ENCODE measurements at regions not wholly inside any gene's neighbourhood (a gene's known extent, or its start where the extent isn't known, plus 50 kb on each side); places are given as distances from the start of the nearest gene placed in this dataset.

GRCh38 chr18:44258086-44258485 lies 422.6 kb upstream of the SETBP1 start:
- DNase-seq: no peak

DNA sequence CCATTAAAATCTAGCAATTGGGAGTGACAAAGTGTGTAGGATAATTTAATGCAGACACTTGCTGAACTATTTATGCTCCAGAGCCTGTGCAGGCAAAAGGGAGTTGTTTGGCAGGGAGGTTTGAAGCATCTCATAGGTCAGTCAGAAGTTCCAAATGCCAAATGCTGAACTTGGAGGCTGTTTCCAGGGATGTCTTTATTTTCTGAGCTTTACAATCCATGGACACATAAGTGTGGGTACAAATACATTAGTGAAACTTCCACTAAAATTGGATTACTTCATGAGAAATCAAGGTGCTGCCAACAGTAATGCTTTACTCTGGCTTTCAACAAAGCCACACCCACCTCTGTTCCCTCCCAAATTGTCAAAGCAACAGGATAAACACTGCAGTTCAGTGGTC lies 422.1 kb upstream of the SETBP1 start:
- DNase-seq: no peak

DNA sequence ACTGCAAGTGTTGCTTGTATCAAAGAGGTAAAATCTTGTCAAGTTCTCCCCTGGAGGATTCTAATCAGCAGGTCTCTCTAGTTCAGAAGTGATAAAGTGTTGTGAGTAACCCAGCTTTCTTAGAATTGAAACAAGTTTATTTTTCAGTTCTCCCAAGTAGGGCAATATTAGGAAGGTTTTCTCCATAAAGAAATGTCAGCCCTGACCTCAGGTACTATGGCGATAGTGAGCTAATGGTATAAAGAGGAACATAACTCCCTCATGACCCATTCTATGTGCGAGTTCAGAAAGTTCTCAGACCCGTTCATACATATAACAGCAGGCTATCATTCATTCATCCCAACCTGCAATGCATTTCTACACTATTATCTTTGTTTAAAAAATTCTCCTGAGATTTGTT lies 421.1 kb upstream of the SETBP1 start:
- DNase-seq: no peak

DNA sequence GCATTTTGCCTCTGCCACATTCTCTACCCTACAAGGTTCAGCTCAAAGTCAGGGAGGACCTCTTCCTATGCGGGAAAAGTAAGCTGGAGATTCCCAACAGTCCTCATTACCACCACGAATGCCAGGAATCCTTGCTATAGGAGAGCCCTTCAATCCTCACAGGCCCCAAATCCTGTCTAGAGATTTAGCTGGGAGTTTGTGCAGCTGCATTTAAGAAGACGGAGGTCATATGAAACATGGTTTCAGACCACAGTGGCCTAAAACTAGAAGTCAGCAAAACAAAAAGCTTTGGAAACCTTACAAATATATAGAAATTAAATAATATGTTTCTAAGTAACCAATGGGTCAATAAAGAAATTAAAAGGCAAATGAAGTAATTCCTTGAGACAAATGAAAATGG lies 415.3 kb upstream of the SETBP1 start:
- DNase-seq: no peak

DNA sequence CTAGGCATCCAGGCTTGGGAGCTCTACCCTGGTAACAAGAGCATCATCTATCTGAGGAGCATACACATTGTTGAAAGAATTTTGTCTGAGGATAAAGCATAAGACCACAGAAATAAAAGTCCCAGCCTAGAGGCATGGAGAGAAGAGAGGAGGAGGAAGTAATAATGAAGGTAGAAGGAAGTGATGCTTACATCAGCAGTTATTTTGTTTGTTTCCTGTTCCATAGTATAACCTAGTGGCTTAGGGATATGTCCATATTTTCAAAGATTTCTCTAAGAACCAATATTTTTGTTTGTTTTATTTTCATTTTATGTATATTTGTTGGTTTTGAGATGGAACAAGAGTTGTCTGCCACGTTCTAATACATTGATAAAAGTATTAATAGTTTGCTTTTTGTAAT lies 407.4 kb upstream of the SETBP1 start:
- DNase-seq: no peak

DNA sequence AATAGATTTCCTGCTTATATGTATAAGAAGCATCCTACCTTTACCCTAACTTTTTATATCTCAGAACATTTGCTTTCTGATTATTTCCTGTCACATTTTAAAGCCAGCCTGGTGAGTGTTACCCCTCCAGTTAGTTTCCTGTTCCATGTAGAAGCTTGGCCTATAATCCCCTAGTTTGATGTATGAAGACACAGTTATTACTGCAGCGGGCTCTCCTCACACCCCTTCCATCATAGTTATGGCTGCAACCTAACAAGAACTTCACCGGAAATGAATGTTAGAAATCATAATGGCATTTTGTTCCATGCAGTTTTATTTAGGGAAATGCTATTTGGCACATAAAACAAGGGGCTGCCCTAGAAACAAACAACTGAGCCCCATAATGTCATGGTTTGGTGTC lies 400.2 kb upstream of the SETBP1 start:
- no peak for DNase-seq

GRCh38 chr18:44286049-44286448 lies 394.6 kb upstream of the SETBP1 start:
- DNase-seq: no peak

DNA sequence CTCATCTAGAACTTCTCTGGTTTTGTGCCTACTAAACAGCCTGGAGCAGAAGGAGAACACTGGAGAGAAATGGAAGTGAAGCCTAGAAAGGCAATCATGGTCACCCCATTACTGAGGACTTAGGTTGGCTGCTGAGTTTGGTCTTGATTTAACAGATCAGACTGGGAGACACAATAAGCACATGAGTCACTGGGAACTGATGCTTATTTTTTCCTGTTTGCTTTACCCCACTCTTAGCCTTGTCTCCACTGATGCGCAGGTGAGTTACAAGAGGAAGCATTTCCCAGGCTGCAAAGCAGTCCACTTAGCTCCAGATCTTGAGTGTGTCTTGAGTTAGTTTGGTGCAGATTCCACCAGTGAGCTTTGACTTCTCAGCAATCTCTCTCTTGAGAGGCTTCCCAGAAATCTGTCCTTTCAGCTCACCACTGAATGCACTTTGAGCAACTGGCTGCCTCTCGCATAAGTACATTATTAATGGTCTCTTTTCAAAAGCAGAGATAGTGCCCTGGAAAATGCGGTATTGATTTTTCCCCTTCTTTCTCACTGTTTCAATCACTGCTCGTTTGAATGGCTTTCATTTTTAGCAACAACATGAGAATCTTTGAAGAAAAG lies 390.2 kb upstream of the SETBP1 start:
- DNase-seq: peak; percentile 69

DNA sequence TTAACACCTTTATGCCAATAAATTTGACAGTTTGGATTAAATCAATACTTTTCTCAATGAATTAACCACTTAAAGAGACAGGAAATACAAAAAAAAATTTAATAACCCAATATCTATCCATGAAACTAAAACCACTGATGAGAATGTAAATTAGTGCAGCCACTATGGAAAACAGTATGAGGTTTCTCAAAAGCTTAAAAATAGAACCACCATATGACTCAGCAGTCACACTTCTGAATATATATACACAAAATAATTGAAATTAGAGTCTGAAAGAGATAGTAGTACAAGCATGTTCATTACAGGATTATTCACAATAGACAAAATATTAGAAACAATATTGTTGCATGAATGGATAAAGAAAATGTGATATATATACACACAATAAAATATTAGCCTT lies 382.1 kb upstream of the SETBP1 start:
- DNase-seq: no peak

- DNase-seq: no peak
Measured at GRCh38 chr18:44309185-44309584, 371.5 kb upstream of the SETBP1 start.

DNA sequence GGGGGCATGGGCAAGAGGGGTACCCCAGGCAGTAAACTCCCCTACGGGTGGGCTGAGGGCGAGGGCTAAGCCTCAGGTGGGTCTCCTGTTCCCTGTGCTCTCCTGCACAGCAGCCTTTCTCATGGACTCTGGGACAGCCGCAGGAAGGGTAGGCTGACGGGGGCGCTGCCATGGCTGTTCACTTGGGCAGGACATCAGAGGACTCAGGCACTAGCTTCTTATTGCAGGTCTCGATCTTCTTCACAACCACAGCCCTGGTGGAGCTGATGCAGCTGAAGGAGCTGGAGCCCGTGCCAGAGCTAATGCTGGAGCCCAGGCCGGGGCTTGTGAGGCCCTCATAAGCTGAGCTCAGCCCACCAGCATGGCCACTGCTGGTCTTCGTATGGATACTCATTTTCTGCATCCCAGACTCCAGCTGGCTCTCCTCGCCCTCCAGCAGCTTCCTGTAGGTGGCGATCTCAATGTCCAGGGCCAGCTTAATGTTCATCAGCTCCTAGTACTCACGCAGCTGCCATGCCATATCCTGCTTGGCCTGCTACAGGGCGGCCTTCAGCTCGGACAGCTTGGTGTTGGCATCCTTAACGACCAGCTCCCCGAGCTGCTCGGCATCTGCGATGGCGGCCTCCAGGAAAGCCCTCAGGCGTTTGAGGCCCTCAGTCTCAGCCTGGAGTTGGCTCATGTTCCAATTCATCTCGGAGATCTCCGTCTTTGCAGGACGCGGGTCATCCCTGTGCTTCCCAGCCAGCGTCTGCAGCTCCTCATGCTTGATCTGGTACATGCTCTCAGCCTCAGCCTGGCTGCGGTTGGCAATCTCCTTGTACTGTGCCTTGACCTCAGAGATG lies 359.8 kb upstream of the SETBP1 start:
- peak; percentile 23 for DNase-seq

DNA sequence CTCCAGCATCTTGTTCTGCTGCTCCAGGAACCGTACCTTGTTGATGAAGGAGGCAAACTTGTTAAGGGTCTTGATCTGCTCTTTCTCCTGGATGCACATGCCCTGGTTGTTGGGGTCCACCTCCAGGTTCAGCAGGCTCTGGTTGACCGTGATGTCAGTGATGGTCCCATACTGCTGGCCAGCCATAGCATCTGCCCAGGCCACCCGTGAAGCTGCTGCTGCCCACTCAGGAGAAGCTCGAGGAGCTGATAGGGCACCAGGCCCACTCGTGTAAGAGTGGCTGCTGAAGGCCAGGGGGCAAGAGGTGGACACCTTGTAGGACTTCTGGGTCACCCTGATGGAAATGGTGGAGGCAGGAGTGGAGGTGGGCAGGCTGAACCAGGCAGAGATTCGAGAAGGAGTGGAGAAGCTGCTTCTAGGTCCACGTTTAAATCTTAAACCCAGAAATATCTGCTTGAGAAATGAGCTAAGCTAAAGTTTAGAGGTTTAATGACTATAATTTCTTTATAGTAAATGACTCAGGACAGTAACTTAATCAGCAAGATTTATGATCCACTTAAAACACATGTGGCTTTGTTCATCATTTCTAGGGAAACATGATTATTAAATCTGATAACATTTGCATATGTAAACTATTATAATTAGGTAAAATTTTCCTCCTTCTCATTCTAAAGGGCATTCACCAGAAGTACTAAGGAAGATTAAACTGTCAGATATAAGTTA lies 358.7 kb upstream of the SETBP1 start:
- DNase-seq: no peak

DNA sequence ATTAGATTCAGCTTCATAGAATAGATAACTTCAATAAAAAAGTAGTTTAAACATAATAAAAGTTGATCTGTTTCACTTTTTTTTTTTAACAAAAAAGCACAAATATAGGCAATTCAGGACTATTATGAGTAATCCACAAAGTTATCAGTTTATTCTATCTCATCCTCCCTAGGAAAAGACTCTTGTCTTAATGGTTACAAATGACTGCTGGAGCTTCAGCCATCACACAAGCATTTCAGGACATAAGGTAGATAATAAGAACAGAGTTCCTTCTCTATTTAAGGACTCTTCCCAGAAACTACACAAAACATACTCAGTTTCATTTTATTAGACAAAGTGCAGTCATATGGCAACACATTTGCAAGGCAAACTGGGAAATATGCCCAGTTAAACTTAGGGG lies 357.6 kb upstream of the SETBP1 start:
- DNase-seq: no peak

DNA sequence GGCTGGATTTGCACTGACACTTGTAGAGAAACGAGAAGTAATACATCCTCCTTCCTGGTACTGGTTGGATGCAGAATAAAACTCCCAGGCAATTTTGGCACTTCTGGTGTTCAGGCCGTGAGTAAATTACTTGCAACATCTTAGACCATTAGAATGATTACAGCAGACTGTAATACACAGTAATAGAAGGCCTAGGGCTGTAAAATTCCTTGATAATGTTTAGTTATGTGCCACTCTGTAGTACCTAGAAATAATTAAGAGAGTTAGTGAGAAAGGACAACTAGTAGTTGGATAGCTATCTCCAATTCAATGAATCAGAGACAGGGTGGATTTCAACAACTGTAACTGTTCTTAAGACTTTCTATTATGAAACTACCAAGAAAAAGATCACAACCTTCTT lies 356.3 kb upstream of the SETBP1 start:
- no peak for DNase-seq

DNA sequence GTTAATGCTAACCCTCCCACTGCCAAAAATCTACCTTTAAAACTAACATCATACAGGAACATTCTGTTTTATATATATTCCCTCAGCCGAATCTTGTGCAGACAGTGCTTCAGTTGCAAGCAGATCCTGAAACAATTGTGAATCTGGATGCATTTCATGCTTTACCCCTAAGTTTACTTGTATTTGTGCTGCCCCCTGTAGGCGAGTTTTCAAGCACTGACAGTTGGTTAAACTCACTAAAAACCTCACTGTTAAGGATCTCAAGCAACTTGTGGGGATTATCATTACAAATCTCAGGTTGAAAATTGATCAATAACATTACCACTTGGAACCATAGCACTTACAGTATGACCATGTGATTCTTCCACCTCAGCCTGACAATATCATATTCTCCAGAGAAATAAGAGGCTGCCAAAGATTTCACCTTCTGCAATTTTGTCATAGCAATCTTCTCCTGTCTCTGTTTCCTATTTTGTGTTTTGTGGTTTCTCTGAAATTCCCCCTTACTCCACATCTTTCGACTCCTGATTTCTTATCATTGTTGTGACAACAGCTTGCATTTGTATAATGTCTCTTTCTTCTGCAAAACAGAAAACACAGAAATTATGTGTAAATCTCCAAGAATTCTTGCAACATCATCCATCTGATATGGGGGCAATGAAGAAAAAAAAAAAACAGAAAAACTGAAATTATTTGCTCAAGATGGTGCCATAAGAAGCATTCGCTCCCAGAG lies 354.6 kb upstream of the SETBP1 start:
- DNase-seq: peak; percentile 92

DNA sequence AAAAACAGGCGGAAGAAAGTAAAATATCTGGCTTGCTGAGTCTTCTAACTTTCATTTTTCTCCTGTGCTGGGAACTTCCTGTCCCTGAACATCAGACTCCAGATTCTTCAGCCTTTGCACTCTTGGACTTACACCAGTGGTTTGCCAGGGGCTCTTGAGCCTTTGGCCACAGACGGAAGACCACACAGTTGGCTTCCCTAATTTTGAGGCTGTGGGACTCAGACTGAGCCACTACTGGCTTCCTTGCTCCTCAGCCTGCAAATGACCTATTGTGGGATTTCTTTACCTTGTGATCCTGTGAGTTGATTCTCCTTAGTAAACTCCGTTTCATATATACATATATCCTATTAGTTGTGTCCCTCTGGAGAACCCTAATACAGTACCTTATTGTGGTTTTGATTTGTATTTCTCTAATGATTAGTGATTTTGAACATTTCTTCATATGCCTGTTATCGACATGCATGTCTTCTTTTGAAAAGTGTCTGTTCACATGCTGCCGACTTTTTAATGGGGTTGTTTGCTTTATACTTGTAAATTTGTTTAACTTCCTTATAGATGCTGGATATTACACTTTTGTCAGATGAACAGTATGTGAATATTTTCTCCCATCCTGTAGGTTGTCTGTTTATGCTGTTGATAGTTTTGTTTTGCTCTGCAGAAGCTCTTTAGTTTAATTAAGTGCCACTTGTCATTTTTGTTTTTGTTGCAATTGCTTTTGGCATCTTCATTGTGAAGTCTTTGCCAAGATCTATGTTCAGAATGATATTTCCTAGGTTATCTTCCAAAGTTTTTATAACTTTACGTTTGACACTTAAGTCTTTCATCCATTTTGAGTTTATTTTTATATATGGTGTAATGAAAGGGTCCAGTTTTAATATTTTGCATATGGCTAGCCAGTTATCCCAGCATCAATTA lies 348.8 kb upstream of the SETBP1 start:
- no peak for DNase-seq

DNA sequence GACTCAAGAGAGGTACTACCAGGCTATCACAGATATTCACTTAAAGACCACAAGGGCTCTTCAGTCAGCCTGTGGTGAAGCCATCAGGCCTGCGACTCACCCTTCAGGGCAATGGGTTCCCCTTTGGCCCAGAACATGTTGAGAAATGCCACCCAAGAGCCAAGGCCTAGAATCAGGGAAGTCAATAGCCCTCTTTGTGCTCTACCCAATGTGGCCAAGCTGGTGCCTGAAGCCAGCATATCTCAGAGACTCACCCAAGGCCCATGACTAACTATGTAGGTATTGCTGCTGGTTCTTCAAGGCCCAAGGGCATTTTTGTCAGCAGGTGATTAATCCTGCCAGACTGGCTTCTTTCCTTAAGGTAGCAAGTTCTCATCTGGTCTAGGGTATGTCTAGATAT lies 338.9 kb upstream of the SETBP1 start:
- no peak for DNase-seq

- DNase-seq: no peak
Measured at GRCh38 chr18:44342162-44342561, 338.5 kb upstream of the SETBP1 start.

DNA sequence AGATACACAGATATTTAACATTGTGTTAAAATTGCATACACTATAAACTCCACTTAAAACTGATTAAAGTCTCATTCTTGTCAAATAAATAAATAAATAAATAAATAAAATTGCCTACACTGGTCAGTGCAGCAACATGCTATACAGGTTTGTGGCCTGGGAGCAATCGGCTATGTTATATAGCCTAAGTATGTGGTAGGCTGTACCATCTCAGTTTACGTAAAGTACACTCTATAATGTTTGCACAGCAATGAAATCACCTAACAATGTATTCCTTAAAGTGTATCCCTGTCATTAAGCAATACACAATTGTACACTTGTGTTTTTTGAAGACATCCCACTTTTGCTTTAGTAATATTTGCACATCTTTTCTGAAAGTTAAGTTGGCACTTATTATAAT lies 337.7 kb upstream of the SETBP1 start:
- peak; percentile 58 for DNase-seq

DNA sequence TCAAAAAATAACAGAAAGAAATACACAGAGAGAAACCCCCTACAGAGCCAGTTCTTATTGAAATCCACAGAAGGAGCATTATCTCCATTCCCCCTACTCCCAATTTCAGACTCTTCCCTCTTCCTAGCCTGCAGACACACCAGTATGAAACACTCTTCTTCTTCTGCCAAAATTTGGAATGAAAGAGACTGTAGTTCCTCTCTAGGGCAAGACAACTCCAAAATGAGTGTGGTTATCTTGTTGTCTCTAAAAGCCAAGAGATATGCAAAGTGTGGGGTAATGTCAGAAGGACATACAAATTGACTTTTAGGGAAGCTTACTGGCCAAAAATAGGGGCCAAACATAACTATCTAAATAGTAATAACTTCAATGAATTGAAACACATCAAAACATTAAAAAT lies 337.1 kb upstream of the SETBP1 start:
- no peak for DNase-seq

DNA sequence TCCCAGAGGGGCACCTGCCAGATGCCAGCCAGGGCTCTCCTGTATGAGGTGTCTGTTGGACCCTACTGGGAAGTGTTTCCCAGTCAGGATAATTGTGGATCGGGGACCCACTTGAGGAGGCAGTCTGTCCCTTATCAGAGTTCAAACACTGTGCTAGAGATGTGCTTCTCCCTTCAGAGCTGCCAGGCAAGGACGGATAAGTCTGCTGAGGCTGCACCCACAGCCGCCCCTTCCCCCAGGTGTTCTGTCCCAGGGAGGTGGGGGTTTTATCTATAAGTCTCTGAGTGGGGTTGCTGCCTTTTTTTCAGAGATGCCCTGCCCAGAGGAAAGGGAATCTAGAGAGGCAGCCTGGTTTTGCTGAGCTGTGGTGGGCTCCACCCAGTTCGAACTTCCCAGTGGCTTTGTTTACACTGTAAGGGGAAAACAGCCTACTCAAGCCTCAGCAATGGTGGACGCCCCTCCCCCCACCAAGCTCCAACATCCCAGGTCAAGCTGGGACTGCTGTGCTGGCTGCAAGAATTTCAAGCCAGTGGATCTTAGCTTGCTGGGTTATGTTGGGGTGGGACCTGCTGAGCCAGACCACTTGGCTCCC lies 324.0 kb upstream of the SETBP1 start:
- DNase-seq: no peak

DNA sequence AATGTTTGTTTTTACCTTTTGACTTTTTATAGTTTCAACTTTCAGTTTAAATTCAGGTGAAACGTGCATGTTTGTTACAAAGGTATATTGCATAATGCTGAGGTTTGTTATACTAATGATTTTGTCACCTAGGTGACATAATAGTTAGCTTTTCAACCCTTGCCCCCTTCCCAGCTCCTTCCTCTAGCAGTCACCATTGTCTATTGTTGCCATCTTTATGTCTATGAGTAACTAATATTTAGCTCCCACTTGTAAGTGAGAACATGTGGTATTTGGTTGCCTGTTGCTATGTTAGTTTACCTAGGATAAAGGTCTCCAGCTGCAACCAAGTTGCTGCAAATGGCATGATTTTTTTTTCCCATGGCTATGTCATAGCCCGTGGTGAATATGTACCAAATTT lies 322.3 kb upstream of the SETBP1 start:
- peak; percentile 54 for DNase-seq
